ENCODE measurements at regions not wholly inside any gene's neighbourhood (a gene's known extent, or its start where the extent isn't known, plus 50 kb on each side); places are given as distances from the start of the nearest gene placed in this dataset.

- H3K4me3 ChIP-seq = no peak overlapping the region
- no peak overlapping the region for H3K27ac ChIP-seq
- DNase-seq (ENCODE audit: low spot score) = no peak
- no peak for ATAC-seq (ENCODE audit: insufficient number of reproducible peaks, low FRiP score, low read depth)
- TF ChIP-seq, protein P1, sequence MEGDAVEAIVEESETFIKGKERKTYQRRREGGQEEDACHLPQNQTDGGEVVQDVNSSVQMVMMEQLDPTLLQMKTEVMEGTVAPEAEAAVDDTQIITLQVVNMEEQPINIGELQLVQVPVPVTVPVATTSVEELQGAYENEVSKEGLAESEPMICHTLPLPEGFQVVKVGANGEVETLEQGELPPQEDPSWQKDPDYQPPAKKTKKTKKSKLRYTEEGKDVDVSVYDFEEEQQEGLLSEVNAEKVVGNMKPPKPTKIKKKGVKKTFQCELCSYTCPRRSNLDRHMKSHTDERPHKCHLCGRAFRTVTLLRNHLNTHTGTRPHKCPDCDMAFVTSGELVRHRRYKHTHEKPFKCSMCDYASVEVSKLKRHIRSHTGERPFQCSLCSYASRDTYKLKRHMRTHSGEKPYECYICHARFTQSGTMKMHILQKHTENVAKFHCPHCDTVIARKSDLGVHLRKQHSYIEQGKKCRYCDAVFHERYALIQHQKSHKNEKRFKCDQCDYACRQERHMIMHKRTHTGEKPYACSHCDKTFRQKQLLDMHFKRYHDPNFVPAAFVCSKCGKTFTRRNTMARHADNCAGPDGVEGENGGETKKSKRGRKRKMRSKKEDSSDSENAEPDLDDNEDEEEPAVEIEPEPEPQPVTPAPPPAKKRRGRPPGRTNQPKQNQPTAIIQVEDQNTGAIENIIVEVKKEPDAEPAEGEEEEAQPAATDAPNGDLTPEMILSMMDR (IDR thresholded peaks at IDR 0.05) = no peak
- peaks cover 0 to 8% of the 10 kb centered on the region in 2 donors for H3K4me1 ChIP-seq (ENCODE audit: control insufficient read depth in 1 of 2, low read depth in 2 of 2)
- H3K27me3 ChIP-seq (replicated peaks; ENCODE audit: insufficient read depth) = no peaks in the 10 kb centered on the region
- no peaks in the 10 kb centered on the region for H3K36me3 ChIP-seq
- no peaks in the 10 kb centered on the region for H3K9me3 ChIP-seq
Observed at GRCh38 chr7:54662701-54663100, 96.3 kb downstream of the SEC61G start.

- no peaks in the 10 kb centered on the region for H3K27me3 ChIP-seq (replicated peaks; ENCODE audit: insufficient read depth)
- no peaks in the 10 kb centered on the region for H3K4me1 ChIP-seq (ENCODE audit: control insufficient read depth in 1 of 2, low read depth in 2 of 2)
- TF ChIP-seq, protein P1 (IDR thresholded peaks at IDR 0.05) = no peak
- ATAC-seq (ENCODE audit: insufficient number of reproducible peaks, low FRiP score, low read depth) = no peak
- H3K9me3 ChIP-seq = no peaks in the 10 kb centered on the region
- DNase-seq (ENCODE audit: low spot score) = no peak
- no peak overlapping the region for H3K27ac ChIP-seq
- no peak overlapping the region for H3K4me3 ChIP-seq
- no peaks in the 10 kb centered on the region for H3K36me3 ChIP-seq
Observed at GRCh38 chr7:54653905-54654304, 105.1 kb downstream of the SEC61G start.

DNA sequence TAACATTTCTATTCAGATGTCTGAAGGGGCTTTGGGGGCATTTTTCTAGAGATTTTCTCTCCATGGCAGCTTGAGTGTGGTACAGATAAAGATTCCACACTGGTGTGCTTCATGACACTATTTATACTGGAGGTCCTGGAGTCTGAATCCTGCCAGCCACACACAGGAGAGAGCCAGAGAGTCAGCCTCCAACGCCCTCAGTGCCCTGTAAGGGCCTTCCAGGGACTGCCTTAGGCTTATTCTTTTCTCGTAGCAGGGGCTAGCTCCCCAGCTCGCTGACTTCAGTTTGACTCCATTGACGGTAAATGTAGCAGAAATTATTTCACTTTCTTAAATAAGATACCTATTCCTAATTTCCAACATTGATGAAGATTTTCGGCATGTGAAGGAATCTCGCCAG is 100.9 kb downstream of the VSTM2A start:
- TF ChIP-seq, protein P1 (IDR thresholded peaks at IDR 0.05) = no peak
- H3K36me3 ChIP-seq = no peaks in the 10 kb centered on the region
- ATAC-seq (ENCODE audit: insufficient number of reproducible peaks, low FRiP score, low read depth) (no peak), DNase-seq (ENCODE audit: low spot score) (no peak)
- H3K9me3 ChIP-seq = no peaks in the 10 kb centered on the region
- H3K4me3 ChIP-seq = no peak overlapping the region
- H3K27me3 ChIP-seq (replicated peaks; ENCODE audit: insufficient read depth) = no peaks in the 10 kb centered on the region
- no peaks in the 10 kb centered on the region for H3K4me1 ChIP-seq (ENCODE audit: control insufficient read depth in 1 of 2, low read depth in 2 of 2)
- H3K27ac ChIP-seq = no peak overlapping the region

GRCh38 chr7:54637712-54638396 is 95.7 kb downstream of the VSTM2A start:
- no peaks in the 10 kb centered on the region for H3K4me1 ChIP-seq (ENCODE audit: control insufficient read depth in 1 of 2, low read depth in 2 of 2)
- H3K9me3 ChIP-seq = no peaks in the 10 kb centered on the region
- no peak for DNase-seq (ENCODE audit: low spot score)
- TF ChIP-seq, protein P1 (IDR thresholded peaks at IDR 0.05) = no peak
- no peak for ATAC-seq (ENCODE audit: insufficient number of reproducible peaks, low FRiP score, low read depth)
- no peaks in the 10 kb centered on the region for H3K27me3 ChIP-seq (replicated peaks; ENCODE audit: insufficient read depth)
- no peak overlapping the region for H3K4me3 ChIP-seq
- H3K36me3 ChIP-seq = no peaks in the 10 kb centered on the region
- H3K27ac ChIP-seq = no peak overlapping the region

DNA sequence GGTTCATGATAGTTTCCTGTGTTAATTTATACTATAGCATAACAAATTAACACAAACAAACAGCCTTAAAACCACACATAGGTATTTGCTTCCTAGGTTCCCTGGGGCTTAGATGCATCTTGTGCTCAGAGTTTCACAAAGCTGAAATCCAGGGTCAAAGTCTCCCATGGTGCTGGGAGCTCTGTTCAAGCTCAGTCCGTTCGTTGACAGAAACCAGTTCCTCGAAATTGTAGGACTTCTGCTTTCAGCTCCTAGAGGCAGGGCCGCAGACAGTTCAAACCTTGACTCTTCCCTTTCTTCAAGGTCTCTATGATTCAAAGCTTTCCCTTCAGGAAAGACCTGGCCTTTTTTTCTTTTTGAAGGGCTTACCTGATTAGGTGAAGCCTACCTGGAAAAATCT is 90.5 kb downstream of the VSTM2A start:
- Histone ChIP-seq H3K36me3 (no peaks in the 10 kb centered on the region), H3K9me3 (no peaks in the 10 kb centered on the region), H3K27ac (no peak overlapping the region), H3K4me3 (no peak overlapping the region), H3K4me1 (ENCODE audit: control insufficient read depth in 1 of 2, low read depth in 2 of 2) (no peaks in the 10 kb centered on the region), H3K27me3 (replicated peaks; ENCODE audit: insufficient read depth) (no peaks in the 10 kb centered on the region)
- TF ChIP-seq, protein P1 (IDR thresholded peaks at IDR 0.05) = no peak
- ATAC-seq (ENCODE audit: insufficient number of reproducible peaks, low FRiP score, low read depth) = no peak
- DNase-seq (ENCODE audit: low spot score) = no peak
